ENCODE measurements at regions not wholly inside any gene's neighbourhood (a gene's known extent, or its start where the extent isn't known, plus 50 kb on each side); places are given as distances from the start of the nearest gene placed in this dataset.

DNA sequence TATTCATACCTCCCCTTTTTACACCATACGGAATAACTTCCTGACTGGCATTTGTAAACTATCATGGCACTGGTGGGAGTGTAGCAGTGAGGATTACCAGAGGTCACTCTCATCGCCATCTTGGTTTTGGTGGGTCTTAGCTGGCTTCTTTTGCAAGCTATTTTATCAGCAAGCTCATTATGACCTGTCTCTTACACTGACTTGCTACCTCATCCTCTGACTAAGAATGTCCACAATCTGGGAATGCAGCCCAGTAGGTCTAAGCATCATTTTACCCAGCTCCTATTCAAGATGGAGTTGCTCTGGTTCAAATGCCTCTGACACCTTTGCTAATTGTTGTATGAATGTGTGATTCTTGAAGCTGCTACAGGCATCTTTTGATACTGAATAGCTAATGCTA is 950.8 kb upstream of the SLC39A10 start:
- no peak overlapping the region for H3K4me3 Mint-ChIP-seq
- TF ChIP-seq, protein P1, sequence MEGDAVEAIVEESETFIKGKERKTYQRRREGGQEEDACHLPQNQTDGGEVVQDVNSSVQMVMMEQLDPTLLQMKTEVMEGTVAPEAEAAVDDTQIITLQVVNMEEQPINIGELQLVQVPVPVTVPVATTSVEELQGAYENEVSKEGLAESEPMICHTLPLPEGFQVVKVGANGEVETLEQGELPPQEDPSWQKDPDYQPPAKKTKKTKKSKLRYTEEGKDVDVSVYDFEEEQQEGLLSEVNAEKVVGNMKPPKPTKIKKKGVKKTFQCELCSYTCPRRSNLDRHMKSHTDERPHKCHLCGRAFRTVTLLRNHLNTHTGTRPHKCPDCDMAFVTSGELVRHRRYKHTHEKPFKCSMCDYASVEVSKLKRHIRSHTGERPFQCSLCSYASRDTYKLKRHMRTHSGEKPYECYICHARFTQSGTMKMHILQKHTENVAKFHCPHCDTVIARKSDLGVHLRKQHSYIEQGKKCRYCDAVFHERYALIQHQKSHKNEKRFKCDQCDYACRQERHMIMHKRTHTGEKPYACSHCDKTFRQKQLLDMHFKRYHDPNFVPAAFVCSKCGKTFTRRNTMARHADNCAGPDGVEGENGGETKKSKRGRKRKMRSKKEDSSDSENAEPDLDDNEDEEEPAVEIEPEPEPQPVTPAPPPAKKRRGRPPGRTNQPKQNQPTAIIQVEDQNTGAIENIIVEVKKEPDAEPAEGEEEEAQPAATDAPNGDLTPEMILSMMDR (IDR thresholded peaks at IDR 0.05): no peak
- no peaks in the 10 kb centered on the region for H3K27me3 Mint-ChIP-seq
- DNase-seq: no peak
- intact Hi-C loops (cut with micrococcal nuclease): no loop called here
- H3K4me1 Mint-ChIP-seq: no peaks in the 10 kb centered on the region
- ChIA-PET CTCF (no interaction called here), POLR2A (no interaction called here)
- no peak for ATAC-seq (ENCODE audit: low read depth)
- no peak overlapping the region for H3K27ac Mint-ChIP-seq
- H3K36me3 Mint-ChIP-seq (ENCODE audit: low read depth): no peaks in the 10 kb centered on the region
- no peaks in the 10 kb centered on the region for H3K9me3 Mint-ChIP-seq

DNA sequence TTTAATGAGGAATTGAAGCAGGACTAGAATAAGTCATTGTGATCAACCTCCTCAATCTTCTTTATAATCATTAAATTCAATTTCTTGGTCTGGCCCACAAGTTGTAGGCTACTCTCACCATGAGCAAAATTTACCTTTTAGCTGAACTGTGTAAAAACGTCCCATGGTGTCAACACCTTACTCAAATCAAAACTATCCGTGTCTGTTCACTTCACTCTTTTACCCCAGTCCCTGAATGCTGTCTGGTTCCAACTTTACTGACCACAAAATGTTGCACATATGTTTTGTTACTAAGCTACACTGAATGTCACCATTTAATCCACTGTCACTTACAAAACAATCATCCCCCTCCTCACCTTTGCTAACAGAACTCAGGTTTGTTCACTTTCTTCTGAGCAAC is 951.6 kb upstream of the SLC39A10 start:
- H3K27ac Mint-ChIP-seq: no peak overlapping the region
- H3K27me3 Mint-ChIP-seq: no peaks in the 10 kb centered on the region
- TF ChIP-seq, protein P1 (IDR thresholded peaks at IDR 0.05): no peak
- ATAC-seq (ENCODE audit: low read depth) (no peak), DNase-seq (no peak)
- H3K4me1 Mint-ChIP-seq: no peaks in the 10 kb centered on the region
- no peaks in the 10 kb centered on the region for H3K36me3 Mint-ChIP-seq (ENCODE audit: low read depth)
- ChIA-PET POLR2A (no interaction called here), CTCF (no interaction called here)
- no peak overlapping the region for H3K4me3 Mint-ChIP-seq
- intact Hi-C loops (cut with micrococcal nuclease): no loop called here
- no peaks in the 10 kb centered on the region for H3K9me3 Mint-ChIP-seq

DNA sequence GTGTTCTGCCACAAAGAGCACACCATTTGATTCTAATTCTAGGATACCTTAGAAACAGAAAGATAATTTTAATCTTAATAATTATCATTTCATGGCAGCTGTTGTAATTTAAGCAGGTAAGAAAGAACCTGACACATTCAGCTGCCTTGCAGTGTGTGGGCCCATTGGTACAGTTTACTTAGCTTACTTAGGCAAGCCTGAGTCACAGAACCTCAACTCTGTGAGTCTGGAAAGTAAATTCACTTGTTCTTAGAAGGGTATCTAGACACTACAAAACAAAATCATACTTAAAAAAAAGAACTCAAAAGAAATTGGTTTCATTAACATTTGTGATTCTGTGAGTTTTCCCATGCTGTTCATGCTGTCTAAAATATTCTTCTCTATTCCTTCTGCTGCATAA is 956.3 kb upstream of the SLC39A10 start:
- no peak overlapping the region for H3K4me3 Mint-ChIP-seq

DNA sequence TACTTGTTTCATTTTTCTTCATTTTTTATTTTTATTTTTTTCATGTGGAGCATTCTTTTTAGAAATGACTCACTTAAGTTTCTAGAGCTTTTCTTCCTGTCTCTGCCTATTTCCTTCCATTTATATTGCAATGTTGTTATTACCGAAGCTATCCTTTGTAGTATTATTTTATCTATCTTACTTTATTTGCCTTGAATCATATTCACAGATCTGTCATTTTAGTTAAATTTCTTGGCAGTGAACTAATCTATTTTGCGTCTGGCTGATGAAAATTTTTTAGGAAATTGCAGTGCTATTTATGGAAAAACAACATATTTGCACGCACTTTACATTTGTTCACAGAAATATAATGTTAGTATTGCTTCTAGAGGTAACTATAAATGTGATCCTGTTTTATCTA is 956.9 kb upstream of the SLC39A10 start:
- CTCF ChIA-PET: no interaction called here
- DNase-seq (no peak), ATAC-seq (ENCODE audit: low read depth) (no peak)
- Mint-ChIP-seq H3K36me3 (ENCODE audit: low read depth) (no peaks in the 10 kb centered on the region), H3K27ac (no peak overlapping the region), H3K4me3 (no peak overlapping the region), H3K4me1 (no peaks in the 10 kb centered on the region), H3K9me3 (no peaks in the 10 kb centered on the region), H3K27me3 (no peaks in the 10 kb centered on the region)
- POLR2A ChIA-PET: no interaction called here
- TF ChIP-seq, protein P1 (IDR thresholded peaks at IDR 0.05): no peak
- intact Hi-C loops (cut with micrococcal nuclease): no loop called here

More for the DNA sequence above, 956.3 kb upstream of the SLC39A10 start:
- Mint-ChIP-seq H3K27me3 (no peaks in the 10 kb centered on the region), H3K27ac (no peak overlapping the region), H3K9me3 (no peaks in the 10 kb centered on the region), H3K4me1 (no peaks in the 10 kb centered on the region), H3K36me3 (ENCODE audit: low read depth) (no peaks in the 10 kb centered on the region)
- ChIA-PET POLR2A (no interaction called here), CTCF (no interaction called here)
- DNase-seq: no peak
- TF ChIP-seq, protein P1 (IDR thresholded peaks at IDR 0.05): no peak
- intact Hi-C loops (cut with micrococcal nuclease): no loop called here
- no peak for ATAC-seq (ENCODE audit: low read depth)

DNA sequence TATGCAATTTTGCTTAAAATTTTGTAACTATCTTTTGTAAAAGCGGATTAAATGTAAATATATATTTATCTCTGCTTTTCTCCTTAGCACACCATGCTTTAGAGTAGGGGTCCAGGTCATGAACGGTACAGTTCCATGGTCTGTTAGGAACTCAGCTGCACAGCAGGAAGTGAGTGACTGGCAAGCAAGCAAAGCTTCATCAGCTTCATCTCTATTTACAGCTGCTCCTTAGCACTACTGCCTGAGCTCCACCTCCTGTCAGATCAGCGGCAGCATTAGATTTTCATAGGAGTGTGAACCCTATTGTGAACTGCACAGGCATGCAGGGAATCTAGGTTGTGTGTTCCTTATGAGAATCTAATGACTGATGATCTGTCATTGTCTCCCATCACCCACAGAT is 959.0 kb upstream of the SLC39A10 start:
- no peak for DNase-seq
- Mint-ChIP-seq H3K4me3 (no peak overlapping the region), H3K9me3 (no peaks in the 10 kb centered on the region), H3K4me1 (no peaks in the 10 kb centered on the region), H3K27me3 (no peaks in the 10 kb centered on the region), H3K27ac (no peak overlapping the region), H3K36me3 (ENCODE audit: low read depth) (no peaks in the 10 kb centered on the region)
- ChIA-PET POLR2A (no interaction called here), CTCF (no interaction called here)
- intact Hi-C loops (cut with micrococcal nuclease): no loop called here
- no peak for ATAC-seq (ENCODE audit: low read depth)
- TF ChIP-seq, protein P1 (IDR thresholded peaks at IDR 0.05): no peak
